Germinal center (tissue), 1 donor: ENCODE measurements at regions not wholly inside any gene's neighbourhood (a gene's known extent, or its start where the extent isn't known, plus 50 kb on each side); places are given as distances from the start of the nearest gene placed in this dataset.
"Not testable (repeated sequence)": the region's sequence is repeated elsewhere in the genome, so short reads cannot be mapped to it uniquely, and the experiment has no call there.

Experiments
- DNase-seq: peaks from one replicate; pipeline ENCODE4 v3.0.0; 2012; ENCODE audit warnings: mixed read lengths, low spot score

DNA sequence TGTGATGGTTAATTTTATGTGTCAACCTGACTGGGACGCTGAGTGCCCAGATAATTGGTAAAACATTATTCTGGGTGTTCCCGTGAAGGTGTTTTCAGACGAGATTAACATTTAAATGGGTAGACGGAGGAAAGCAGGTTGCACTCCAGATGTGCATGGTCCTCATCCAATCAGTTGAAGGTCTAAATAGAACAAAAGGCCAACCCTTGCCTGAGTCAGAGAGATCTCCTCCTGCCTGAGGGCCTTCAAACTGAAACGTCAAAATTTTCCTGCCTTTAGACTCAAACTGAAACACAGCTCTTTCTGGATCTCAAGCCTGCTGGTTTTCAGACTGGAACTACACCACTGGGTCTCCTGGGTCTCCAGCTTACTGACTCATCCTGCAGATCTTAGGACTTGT, 73.5 kb downstream of the NPIPA8 start:
- not testable (repeated sequence) for DNase-seq

DNA sequence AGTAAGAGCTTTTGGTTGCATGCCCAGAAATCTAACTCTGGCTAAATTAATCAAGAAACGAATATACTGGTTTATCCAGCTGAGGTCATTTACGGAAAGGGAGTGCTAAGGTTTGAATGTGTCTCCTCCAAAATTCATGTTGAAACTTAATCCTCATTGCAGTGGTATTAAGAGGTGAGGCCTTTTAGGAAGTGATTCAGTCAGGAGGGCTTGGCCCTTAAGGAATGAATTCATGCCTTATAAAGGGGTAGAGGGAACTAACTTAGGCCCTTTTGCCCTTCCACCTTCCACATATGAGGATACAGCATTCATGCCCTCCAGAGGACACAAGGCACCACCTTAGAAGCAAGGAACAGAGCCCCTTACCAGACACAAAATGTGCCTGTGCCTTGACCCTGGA, 74.7 kb downstream of the NPIPA8 start:
- not testable (repeated sequence) for DNase-seq

DNA sequence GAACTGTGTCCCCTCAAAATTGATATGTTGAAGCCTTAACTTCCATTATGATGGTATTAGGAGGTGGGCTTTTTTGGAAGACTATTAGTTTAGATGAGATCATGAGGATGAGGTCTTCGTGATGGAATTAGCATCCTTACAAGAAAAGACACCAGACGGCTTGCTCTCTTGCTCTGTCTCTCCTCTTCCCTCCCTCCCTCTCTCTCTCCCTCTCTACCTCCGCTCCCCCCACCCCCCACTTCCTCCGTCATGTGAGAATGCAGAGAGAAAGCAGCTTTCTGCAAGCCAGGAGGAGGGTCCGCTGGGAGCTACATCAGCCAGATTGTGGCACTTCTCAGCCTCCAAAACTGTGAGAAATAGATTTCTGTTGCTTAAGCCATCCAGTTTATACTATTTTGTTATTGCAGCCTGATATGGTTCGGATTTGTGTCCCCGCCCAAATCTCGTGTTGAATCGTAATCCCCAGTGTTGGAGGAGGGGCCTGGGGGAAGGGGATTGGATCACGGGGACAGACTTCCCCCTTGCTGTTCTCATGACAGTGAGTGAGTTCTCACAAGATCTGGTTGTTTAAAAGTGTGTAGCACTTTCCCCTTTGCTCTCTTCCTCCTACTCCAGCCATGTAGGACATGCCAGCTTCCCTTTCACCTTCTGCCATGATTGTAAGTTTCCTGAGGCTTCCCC, 76.9 kb downstream of the NPIPA8 start:
- not testable (repeated sequence) for DNase-seq

DNA sequence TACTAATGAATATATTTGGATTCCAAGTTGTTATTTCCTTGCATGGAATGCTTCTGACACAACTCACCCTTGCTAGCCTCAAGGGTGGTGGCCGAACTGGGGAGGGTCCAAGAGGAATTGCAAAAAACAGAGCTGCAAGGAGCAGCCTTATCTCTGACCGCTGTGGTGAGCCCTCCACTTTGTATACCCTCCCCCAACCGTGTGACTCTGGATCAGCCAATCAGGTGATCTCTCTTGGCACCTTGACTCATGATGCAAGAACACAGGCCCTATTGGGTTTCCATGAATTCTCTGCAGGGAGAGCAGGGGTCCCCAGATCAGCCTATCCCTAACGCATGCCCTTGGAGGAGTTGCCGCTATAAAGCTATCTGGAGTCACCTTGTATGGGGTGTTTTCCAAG, 83.6 kb downstream of the NPIPA8 start:
- not testable (repeated sequence) for DNase-seq

- DNase-seq, result not testable (repeated sequence)
Measured at GRCh38 chr16:18230505-18230904, 106.0 kb downstream of the NPIPA8 start.

- not testable (repeated sequence) for DNase-seq
Measured at GRCh38 chr16:18222054-18223009, 114.2 kb downstream of the NPIPA8 start.

DNA sequence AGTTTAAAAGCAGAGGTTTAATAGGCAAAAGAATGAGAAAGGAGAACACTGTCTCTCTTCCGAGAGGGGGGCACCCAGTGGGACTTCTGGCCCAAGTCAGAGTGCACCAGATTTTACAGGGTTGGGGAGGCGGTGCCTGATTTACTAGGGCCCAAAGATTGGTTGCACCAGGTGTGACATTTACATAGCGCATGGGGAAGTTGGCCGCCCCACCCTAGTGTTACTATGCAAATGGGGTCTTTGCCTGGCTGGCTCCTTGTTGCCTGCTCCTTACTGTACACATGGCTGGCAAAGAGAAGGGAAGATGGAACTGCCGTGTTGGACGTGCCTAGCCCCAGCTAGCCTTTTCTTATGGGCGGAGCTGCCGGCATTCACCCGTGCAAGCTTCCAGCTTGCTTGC, 118.8 kb downstream of the NPIPA8 start:
- DNase-seq, result not testable (repeated sequence)

DNA sequence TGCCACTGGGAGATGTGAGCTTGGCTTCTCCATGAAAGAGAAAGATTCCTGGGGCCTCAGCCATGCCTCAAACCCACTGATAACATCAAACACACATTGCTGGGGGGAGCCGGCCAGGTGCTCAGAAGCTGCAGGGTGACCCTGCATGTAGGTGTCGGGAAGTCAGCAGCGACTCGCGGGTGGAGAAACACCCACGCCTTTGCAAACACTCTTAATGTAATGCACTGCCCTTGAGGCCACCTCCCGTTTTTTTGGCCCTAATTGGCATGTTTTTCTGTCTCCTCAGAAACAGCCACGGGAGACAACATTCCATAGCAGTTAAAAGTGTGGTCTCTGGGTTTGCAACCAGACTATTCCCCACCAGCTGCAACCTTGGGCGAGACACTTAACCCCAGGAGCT, 119.7 kb downstream of the NPIPA8 start:
- DNase-seq, result not testable (repeated sequence)

DNA sequence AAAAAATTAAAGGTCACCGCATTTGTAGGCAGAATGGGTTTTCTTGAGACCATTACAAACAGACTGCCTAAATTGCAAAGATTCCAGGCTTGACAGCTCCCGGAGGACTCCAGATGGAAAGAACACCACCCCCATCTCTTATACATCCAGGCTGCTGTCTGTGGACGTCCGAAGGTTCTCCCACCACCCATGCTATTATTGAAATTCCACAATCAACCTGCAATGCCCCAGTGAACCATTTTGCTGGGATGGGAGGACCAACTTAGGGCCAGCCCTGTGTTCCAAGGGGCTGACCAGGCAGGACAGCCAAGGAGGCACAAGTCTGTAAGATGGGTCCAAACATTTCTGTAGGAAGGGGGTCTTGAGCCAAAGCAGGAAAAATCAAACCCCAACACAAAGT, 122.7 kb downstream of the NPIPA8 start:
- DNase-seq, result not testable (repeated sequence)

- DNase-seq, result not testable (repeated sequence)
Measured at GRCh38 chr16:18211505-18211904, 125.0 kb downstream of the NPIPA8 start.

GRCh38 chr16:18204786-18205185, 131.8 kb downstream of the NPIPA8 start:
- not testable (repeated sequence) for DNase-seq

DNA sequence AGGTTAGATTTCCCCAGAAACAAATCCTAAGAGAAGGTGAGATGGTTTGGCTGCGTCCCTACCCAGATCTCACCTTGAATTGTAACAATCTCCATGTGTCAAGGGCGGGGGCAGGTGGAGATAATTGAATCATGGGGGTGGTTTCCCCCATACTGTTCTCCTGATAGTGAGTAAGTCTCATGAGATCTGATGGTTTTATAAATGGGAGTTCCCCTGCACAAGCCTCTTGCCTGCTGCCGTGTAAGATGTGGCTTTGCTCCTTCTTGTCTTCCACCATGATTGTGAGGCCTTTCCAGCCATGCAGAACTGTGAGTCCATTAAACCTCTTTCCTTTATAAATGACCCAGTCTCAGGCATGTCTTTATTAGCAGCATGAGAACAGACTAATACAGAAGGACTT, 132.2 kb downstream of the NPIPA8 start:
- DNase-seq, result not testable (repeated sequence)

DNA sequence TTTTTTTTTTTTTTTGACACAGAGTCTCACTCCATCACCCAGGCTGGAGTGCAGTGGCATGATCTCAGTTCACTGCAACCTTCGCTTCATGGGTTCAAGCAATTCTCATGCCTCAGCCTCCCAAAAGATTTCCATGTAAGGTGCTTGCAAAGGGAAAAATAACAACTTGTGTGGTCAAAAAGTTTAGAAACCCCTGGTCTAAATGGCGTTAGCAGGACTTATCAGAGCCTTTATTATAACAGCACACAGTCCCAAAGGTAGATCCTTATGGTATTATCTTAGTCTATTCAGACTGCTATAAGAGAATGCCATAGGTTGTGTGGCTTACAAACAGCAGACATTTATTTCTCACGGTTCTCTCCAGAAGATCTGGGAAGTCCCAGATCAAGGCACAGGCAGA, 135.0 kb downstream of the NPIPA8 start:
- DNase-seq, result not testable (repeated sequence)

- DNase-seq, result not testable (repeated sequence)
Measured at GRCh38 chr16:18192389-18192788, 144.1 kb downstream of the NPIPA8 start.

DNA sequence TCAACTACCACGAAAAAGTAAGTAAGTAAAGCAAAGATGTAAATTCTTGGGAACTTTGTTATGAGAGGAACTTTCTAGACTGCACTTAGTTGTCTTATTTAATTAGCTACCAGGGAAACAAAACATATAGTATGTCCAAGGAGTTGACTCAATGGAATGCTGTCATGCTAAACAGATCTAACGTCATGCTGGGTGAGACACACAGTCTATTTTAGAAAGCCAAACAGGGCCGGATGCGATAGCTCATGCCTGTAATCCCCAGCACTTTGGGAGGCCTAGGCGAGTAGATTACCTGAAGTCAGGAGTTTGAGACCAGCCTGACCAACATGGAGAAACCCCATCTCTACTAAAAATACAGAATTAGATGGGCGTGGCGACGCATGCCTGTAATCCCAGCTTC, 146.4 kb downstream of the NPIPA8 start:
- DNase-seq, result not testable (repeated sequence)

GRCh38 chr16:18184755-18185154, 151.8 kb downstream of the NPIPA8 start:
- not testable (repeated sequence) for DNase-seq

- DNase-seq, result not testable (repeated sequence)
Measured at GRCh38 chr16:18181028-18181427, 155.5 kb downstream of the NPIPA8 start.

DNA sequence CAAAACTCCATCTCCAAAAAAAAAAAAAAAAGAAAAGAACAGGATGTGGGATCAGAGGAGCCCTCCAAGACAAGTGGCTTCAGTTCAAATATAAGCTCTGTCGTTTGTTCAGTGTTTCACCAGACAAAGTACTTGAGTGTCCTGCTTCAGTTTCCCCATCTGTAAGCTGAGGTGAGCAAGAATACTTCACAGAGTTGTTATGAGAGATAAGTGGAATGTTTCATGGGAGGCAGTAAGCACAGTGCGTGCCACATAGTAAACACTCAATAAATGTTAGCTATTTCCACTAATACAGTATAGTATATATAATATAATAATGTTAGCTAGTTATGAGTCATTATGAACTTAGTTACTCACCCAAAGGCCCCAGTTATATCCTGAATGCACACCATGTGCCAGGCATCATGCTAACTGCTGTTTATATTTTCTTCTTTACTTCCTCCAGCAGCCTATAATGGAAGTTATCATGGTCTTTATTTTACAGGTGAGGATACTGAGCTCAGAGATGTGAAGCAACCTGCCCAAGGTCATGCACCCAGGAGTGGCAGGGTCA, 162.5 kb downstream of the NPIPA8 start:
- DNase-seq, result not testable (repeated sequence)

DNA sequence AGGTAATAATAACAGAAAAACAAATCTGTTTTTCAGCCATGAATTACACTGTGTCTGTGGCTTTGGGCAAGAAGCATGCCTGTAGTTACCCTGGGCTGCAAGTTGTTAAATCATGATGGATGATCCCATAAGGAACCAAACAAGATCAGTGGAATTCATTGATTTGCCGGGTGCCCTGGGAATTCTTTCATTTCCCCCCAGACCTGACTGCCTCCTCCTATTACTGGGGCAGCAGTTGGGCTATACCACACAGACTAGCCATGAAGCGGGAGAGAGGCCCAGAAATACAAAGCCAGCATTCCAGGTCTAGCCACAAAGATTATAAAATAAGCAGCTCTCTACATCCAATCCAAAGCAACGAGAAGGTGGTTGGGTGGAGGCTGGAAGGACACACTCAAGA, 174.2 kb downstream of the NPIPA8 start:
- not testable (repeated sequence) for DNase-seq

DNA sequence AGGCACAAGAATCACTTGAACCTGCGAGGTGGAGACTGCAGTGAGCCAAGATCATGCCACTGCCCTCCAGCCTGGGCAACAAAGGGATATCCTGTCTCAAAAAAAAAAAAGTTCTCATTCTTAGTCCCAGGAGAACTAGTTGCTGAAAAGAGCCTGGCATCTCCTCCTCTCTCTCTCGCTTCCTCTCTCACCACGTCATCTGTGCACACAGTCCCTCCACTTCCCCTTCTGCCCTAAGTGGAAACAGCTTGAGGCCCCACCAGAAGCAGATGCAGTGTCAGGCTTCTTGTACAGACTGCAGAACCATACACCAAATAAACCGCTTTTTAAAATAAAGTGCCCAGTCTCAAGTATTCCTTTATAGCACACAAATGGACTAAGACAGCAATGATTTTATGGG, 175.3 kb downstream of the NPIPA8 start:
- not testable (repeated sequence) for DNase-seq

DNA sequence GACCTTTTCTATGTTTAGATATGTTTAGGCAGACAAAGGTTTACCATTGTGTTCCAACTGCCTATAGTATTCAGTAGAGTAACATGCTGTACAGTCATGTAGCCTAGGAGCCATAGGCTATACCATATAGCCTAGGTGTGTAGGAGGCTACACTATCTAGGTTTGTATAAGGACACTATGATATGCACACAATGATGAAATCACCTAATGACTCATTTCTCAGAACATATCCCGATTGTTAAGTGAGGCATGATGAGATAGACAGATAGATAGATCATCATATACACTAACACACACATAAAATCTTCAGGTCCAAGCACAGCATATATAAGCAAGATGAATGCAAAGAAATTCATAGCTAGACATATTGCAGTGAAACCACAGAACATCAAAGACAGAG, 177.4 kb downstream of the NPIPA8 start:
- DNase-seq, result not testable (repeated sequence)

- DNase-seq, result not testable (repeated sequence)
Measured at GRCh38 chr16:18157854-18158253, 178.7 kb downstream of the NPIPA8 start.

DNA sequence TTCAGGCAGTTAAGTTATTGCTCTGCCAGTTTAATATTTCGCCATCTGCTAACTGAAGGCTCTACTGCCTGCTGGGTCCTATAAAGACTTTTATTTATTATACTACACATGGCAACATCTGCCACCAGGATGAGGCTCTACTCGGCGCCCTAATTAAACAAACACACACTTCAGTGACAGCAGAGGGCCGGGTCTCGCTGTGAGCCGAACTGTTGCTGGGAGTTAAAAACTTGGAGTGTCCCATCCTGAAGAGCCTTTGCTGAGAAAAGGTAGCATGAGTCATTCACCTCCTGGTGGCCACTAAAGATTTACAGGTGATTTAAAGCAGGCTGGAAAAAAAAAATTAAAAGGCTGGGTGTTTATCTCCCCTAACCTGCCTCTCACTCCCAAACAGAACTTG, 183.7 kb downstream of the NPIPA8 start:
- not testable (repeated sequence) for DNase-seq
